ENCODE measurements at regions not wholly inside any gene's neighbourhood (a gene's known extent, or its start where the extent isn't known, plus 50 kb on each side); places are given as distances from the start of the nearest gene placed in this dataset.

- H3K27me3 ChIP-seq (ENCODE audit: insufficient read depth, low read depth), result no peaks in the 10 kb centered on the region
These were observed 765.8 kb downstream of the SLITRK5 start for GRCh38 chr13:88436974-88437373.

GRCh38 chr13:88450515-88450914, 779.3 kb downstream of the SLITRK5 start:
- intact Hi-C loops (cut with micrococcal nuclease; ENCODE audit: unreplicated experiment), result no loop called here
- BruUV-seq (replicated peaks), result no TSS peak
- H3K4me1 ChIP-seq (replicated peaks; ENCODE audit: insufficient read depth), result no peaks in the 10 kb centered on the region

More at GRCh38 chr13:88436974-88437373, 765.8 kb downstream of the SLITRK5 start:
- H3K27ac ChIP-seq, result no peak overlapping the region
- no peaks in the 10 kb centered on the region for H3F3A ChIP-seq (ENCODE audit: insufficient read depth, low read depth)
- DNase-seq, result no peak
- no TSS peak for BruUV-seq (replicated peaks)
- H3K4me3 ChIP-seq, result no peak overlapping the region
- H3K9me2 ChIP-seq (ENCODE audit: insufficient read depth), result no peaks in the 10 kb centered on the region; the same call in 1 of the 2 replicates
- no peak overlapping the region for H3K4me2 ChIP-seq
- H3K79me2 ChIP-seq (ENCODE audit: low read depth), result no peaks in the 10 kb centered on the region
- no peaks in the 10 kb centered on the region for H3K36me3 ChIP-seq (ENCODE audit: low read depth)
- H2AFZ ChIP-seq, result no peak overlapping the region
- H3K4me1 ChIP-seq (replicated peaks; ENCODE audit: insufficient read depth), result no peaks in the 10 kb centered on the region
- CTCF ChIA-PET, result no interaction called here
- POLR2A ChIA-PET (ENCODE audit: unreplicated experiment), result no interaction called here
- H4K20me1 ChIP-seq (ENCODE audit: insufficient read depth), result no peaks in the 10 kb centered on the region
- intact Hi-C loops (cut with micrococcal nuclease; ENCODE audit: unreplicated experiment), result no loop called here
- no peak for TF ChIP-seq EZH2 (IDR thresholded peaks at IDR 0.05; ENCODE audit: low read depth)
- TF ChIP-seq CTCF (conservative IDR thresholded peaks at IDR 0.05), result no peak
- no peaks in the 10 kb centered on the region for H3K9me3 ChIP-seq (ENCODE audit: insufficient read depth, low read depth)

GRCh38 chr13:88456151-88456550, 785.0 kb downstream of the SLITRK5 start:
- TF ChIP-seq CTCF (conservative IDR thresholded peaks at IDR 0.05), result no peak
- no peak for TF ChIP-seq EZH2 (IDR thresholded peaks at IDR 0.05; ENCODE audit: low read depth)
- H3F3A ChIP-seq (ENCODE audit: insufficient read depth, low read depth), result no peaks in the 10 kb centered on the region
- H3K36me3 ChIP-seq (ENCODE audit: low read depth), result no peaks in the 10 kb centered on the region
- H2AFZ ChIP-seq, result no peak overlapping the region
- intact Hi-C loops (cut with micrococcal nuclease; ENCODE audit: unreplicated experiment), result no loop called here
- no peak overlapping the region for H3K27ac ChIP-seq
- BruUV-seq (replicated peaks), result no TSS peak
- no peaks in the 10 kb centered on the region for H4K20me1 ChIP-seq (ENCODE audit: insufficient read depth)
- H3K4me2 ChIP-seq, result no peak overlapping the region
- H3K27me3 ChIP-seq (ENCODE audit: insufficient read depth, low read depth), result no peaks in the 10 kb centered on the region
- H3K9me2 ChIP-seq (ENCODE audit: insufficient read depth), result no peaks in the 10 kb centered on the region
- no peak overlapping the region for H3K4me3 ChIP-seq
- no peak for DNase-seq
- H3K9me3 ChIP-seq (ENCODE audit: insufficient read depth, low read depth), result no peaks in the 10 kb centered on the region
- no peaks in the 10 kb centered on the region for H3K4me1 ChIP-seq (replicated peaks; ENCODE audit: insufficient read depth)
- H3K79me2 ChIP-seq (ENCODE audit: low read depth), result no peaks in the 10 kb centered on the region
- ChIA-PET POLR2A (ENCODE audit: unreplicated experiment) (no interaction called here), CTCF (no interaction called here)

More at GRCh38 chr13:88450515-88450914, 779.3 kb downstream of the SLITRK5 start:
- no peaks in the 10 kb centered on the region for H3F3A ChIP-seq (ENCODE audit: insufficient read depth, low read depth)
- no peak overlapping the region for H2AFZ ChIP-seq
- POLR2A ChIA-PET (ENCODE audit: unreplicated experiment), result no interaction called here
- DNase-seq, result no peak
- no peak for TF ChIP-seq EZH2 (IDR thresholded peaks at IDR 0.05; ENCODE audit: low read depth)
- TF ChIP-seq CTCF (conservative IDR thresholded peaks at IDR 0.05), result no peak
- H3K9me3 ChIP-seq (ENCODE audit: insufficient read depth, low read depth), result no peaks in the 10 kb centered on the region
- CTCF ChIA-PET, result no interaction called here
- H3K4me2 ChIP-seq, result no peak overlapping the region
- no peaks in the 10 kb centered on the region for H3K79me2 ChIP-seq (ENCODE audit: low read depth)
- no peak overlapping the region for H3K27ac ChIP-seq
- no peak overlapping the region for H3K4me3 ChIP-seq
- H3K9me2 ChIP-seq (ENCODE audit: insufficient read depth), result no peaks in the 10 kb centered on the region
- no peaks in the 10 kb centered on the region for H3K27me3 ChIP-seq (ENCODE audit: insufficient read depth, low read depth)
- H4K20me1 ChIP-seq (ENCODE audit: insufficient read depth), result no peaks in the 10 kb centered on the region
- no peaks in the 10 kb centered on the region for H3K36me3 ChIP-seq (ENCODE audit: low read depth)
